ENCODE measurements at regions not wholly inside any gene's neighbourhood (a gene's known extent, or its start where the extent isn't known, plus 50 kb on each side); places are given as distances from the start of the nearest gene placed in this dataset.

DNA sequence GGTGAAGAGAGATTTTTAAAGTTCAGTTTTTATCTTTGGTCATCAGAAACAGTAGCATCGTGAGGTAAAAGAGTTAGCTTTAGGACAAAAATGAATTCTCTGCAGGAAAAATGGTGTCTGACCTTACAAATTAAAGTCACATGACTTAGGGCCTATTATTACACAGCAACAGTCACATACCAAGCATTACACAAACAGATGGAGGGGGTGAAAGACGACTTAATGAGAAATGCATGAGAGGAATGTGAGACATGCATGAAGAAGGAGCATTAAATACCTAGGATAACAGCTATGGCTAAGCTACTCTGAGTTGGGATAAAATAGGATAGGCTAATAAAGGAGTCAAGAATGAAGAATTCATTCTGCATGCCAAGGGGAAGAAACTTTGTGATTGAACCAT, 77.5 kb downstream of the BLID start:
- ChIA-PET POLR2A (no interaction called here), CTCF (interaction anchor here (0.6 to 1.6 kb wide), 3 partner anchors 10 to 197 kb away, joined by 3 to 8 read pairs (median 6); no protein-coding TSS in a partner anchor)
- Histone ChIP-seq H3K4me3 (ENCODE audit: low read depth, low read length) (no peak overlapping the region), H3K36me3 (ENCODE audit: control insufficient read depth, insufficient read depth, low read length) (no peaks in the 10 kb centered on the region), H3K27me3 (ENCODE audit: control insufficient read depth, insufficient read depth, low read length) (no peaks in the 10 kb centered on the region)
- TF ChIP-seq, protein P1, sequence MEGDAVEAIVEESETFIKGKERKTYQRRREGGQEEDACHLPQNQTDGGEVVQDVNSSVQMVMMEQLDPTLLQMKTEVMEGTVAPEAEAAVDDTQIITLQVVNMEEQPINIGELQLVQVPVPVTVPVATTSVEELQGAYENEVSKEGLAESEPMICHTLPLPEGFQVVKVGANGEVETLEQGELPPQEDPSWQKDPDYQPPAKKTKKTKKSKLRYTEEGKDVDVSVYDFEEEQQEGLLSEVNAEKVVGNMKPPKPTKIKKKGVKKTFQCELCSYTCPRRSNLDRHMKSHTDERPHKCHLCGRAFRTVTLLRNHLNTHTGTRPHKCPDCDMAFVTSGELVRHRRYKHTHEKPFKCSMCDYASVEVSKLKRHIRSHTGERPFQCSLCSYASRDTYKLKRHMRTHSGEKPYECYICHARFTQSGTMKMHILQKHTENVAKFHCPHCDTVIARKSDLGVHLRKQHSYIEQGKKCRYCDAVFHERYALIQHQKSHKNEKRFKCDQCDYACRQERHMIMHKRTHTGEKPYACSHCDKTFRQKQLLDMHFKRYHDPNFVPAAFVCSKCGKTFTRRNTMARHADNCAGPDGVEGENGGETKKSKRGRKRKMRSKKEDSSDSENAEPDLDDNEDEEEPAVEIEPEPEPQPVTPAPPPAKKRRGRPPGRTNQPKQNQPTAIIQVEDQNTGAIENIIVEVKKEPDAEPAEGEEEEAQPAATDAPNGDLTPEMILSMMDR (IDR thresholded peaks at IDR 0.05; ENCODE audit: insufficient read depth, low read depth, low read length) = no peak
- DNase-seq (ENCODE audit: low read depth) = peak; percentile 95

DNA sequence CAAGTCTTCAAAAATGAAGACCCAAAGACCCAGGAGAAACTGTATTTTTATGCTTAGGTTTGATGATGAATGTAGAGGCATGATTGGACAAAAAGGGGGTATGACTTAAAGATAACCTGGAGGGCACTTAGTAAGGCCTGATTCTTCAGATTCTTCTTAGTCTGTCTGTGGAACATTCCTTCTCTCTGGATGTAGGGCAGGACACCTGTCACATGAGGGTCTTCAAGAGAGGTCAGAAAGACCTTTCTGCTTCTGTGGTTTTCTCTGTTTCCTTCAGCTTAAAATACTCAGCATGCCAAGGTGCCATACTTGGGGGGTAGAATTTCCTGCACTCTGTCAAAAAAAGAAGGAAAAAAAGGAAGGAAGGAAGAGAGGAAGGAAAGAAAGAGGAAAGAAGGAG, 78.1 kb downstream of the BLID start:
- Histone ChIP-seq H3K4me3 (ENCODE audit: low read depth, low read length) (no peak overlapping the region), H3K27me3 (ENCODE audit: control insufficient read depth, insufficient read depth, low read length) (no peaks in the 10 kb centered on the region), H3K36me3 (ENCODE audit: control insufficient read depth, insufficient read depth, low read length) (no peaks in the 10 kb centered on the region)
- ChIA-PET POLR2A (no interaction called here), CTCF (interaction anchor here (0.6 to 1.6 kb wide), 3 partner anchors 10 to 197 kb away, joined by 3 to 8 read pairs (median 6); no protein-coding TSS in a partner anchor)
- no peak for DNase-seq (ENCODE audit: low read depth)
- TF ChIP-seq, protein P1 (IDR thresholded peaks at IDR 0.05; ENCODE audit: insufficient read depth, low read depth, low read length) = no peak

DNA sequence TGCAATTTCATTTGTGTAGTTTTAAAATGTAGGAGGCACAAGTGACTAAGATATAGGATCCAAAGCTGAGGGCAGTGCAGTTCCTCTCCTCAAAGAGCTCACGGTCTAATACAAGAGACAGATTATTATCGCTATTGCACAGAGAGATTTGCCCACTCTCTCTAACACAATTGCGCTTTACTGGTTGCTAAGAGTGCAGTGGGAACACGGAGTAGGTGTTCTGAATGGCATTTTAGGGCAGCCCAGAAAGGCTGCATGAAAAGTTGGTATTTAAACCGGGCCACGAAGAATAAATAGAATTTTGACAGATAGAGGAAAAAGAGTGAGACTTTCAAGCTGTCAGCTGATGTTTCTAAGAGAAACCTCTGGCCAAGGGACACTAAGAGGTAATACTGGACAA, 79.5 kb downstream of the BLID start:
- DNase-seq (ENCODE audit: low read depth) = no peak
- TF ChIP-seq, protein P1 (IDR thresholded peaks at IDR 0.05; ENCODE audit: insufficient read depth, low read depth, low read length) = no peak
- CTCF ChIA-PET = interaction anchor here (0.7 to 3.3 kb wide), 5 partner anchors 12 to 381 kb away, joined by 3 to 15 read pairs (median 4); no protein-coding TSS in a partner anchor
- H3K36me3 ChIP-seq (ENCODE audit: control insufficient read depth, insufficient read depth, low read length) = no peaks in the 10 kb centered on the region
- H3K27me3 ChIP-seq (ENCODE audit: control insufficient read depth, insufficient read depth, low read length) = no peaks in the 10 kb centered on the region
- POLR2A ChIA-PET = interaction anchor here (0.6 to 0.7 kb wide), 2 partner anchors 172 to 365 kb away, joined by 4 read pairs; no protein-coding TSS in a partner anchor
- H3K4me3 ChIP-seq (ENCODE audit: low read depth, low read length) = no peak overlapping the region

DNA sequence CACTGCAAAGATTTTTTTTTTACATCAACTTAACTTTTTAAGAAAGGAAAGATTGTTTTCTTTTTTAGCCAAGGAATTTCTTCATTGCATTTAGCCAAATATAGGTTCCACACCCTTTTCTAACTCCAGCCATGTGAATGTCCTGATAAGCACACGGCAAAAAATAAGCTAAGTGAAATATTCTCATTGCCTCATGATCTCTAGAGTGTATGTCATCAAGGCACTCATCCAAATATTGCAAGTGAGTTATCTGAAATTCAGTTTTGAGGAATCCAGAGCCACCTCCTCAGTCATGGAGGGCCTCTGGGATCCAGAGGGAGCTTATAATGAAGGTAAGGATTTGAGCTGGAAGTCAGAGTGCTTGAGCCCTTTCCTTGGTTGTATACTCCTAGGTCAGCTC, 80.0 kb downstream of the BLID start:
- POLR2A ChIA-PET = interaction anchor here (0.6 to 0.7 kb wide), 4 partner anchors 126 to 364 kb away, joined by 3 to 4 read pairs (median 4); no protein-coding TSS in a partner anchor
- CTCF ChIA-PET = interaction anchor here (0.6 to 3.3 kb wide), 6 partner anchors 11 to 546 kb away, joined by 3 to 15 read pairs (median 4); no protein-coding TSS in a partner anchor
- TF ChIP-seq, protein P1 (IDR thresholded peaks at IDR 0.05; ENCODE audit: insufficient read depth, low read depth, low read length) = no peak
- Histone ChIP-seq H3K4me3 (ENCODE audit: low read depth, low read length) (no peak overlapping the region), H3K27me3 (ENCODE audit: control insufficient read depth, insufficient read depth, low read length) (no peaks in the 10 kb centered on the region), H3K36me3 (ENCODE audit: control insufficient read depth, insufficient read depth, low read length) (no peaks in the 10 kb centered on the region)
- DNase-seq (ENCODE audit: low read depth) = peak; percentile 85

DNA sequence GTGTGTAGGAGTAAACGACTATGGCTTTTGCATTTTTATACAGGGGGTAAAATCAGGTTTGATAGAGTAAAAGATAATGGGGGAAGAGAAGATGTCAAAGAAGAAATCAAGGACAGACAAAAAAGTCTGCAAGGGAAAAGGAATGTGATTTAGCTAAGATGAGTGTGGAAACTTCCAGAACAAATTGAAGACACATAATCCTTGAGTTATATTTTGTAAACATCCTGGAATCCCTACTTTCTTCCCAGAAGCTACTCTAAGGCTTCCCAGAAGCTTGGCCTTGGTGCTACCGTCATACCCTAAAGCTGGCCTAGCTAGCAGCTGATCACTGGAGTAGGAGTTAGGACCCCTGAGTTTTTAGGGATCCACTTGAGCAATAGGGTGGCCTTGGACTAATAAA, 82.4 kb downstream of the BLID start:
- ChIA-PET CTCF (interaction anchor here (1.2 kb wide), 1 partner anchor 141 kb away, joined by 5 read pairs; no protein-coding TSS in a partner anchor), POLR2A (no interaction called here)
- Histone ChIP-seq H3K36me3 (ENCODE audit: control insufficient read depth, insufficient read depth, low read length) (peaks cover under 1% of the 10 kb centered on the region), H3K27me3 (ENCODE audit: control insufficient read depth, insufficient read depth, low read length) (no peaks in the 10 kb centered on the region), H3K4me3 (ENCODE audit: low read depth, low read length) (no peak overlapping the region)
- DNase-seq (ENCODE audit: low read depth) = no peak
- TF ChIP-seq, protein P1 (IDR thresholded peaks at IDR 0.05; ENCODE audit: insufficient read depth, low read depth, low read length) = no peak
